ENCODE measurements at regions not wholly inside any gene's neighbourhood (a gene's known extent, or its start where the extent isn't known, plus 50 kb on each side); places are given as distances from the start of the nearest gene placed in this dataset.

GRCh38 chr2:3130889-3131635 lies 246.6 kb downstream of the EIPR1 start:
- H3K79me2 ChIP-seq (ENCODE audit: insufficient read depth): no peaks in the 10 kb centered on the region
- ChIA-PET CTCF (interaction anchor here (0.7 to 2.1 kb wide), 3 partner anchors 14 to 295 kb away, joined by 3 to 7 read pairs (median 3); no protein-coding TSS in a partner anchor), POLR2A (interaction anchor here (0.8 to 1.6 kb wide), 3 partner anchors 30 to 798 kb away, joined by 3 to 4 read pairs (median 4); no protein-coding TSS in a partner anchor)
- TF ChIP-seq FOXM1 (IDR thresholded peaks at IDR 0.05; ENCODE audit: low read depth) (no peak), TAF1 (IDR thresholded peaks at IDR 0.05; ENCODE audit: borderline replicate concordance, low read depth, low read length) (no peak), MEF2A (IDR thresholded peaks at IDR 0.05; ENCODE audit: borderline replicate concordance, low read depth) (no peak), TCF12 (IDR thresholded peaks at IDR 0.05) (no peak), FOXJ3 (CRISPR knock-in tag; IDR thresholded peaks at IDR 0.05) (no peak), JUND (IDR thresholded peaks at IDR 0.05) (no peak), RFX5 (IDR thresholded peaks at IDR 0.05; ENCODE audit: low read length) (no peak), MAX (IDR thresholded peaks at IDR 0.05; ENCODE audit: low read depth) (no peak)
- H2AFZ ChIP-seq (ENCODE audit: low read depth): no peak overlapping the region
- H3K9ac ChIP-seq: no peak overlapping the region
- H3K9me2 ChIP-seq: no peaks in the 10 kb centered on the region
- no peak for DNase-seq
- H3K9me3 ChIP-seq: no peaks in the 10 kb centered on the region
- peaks cover 0 to 62% of the 10 kb centered on the region in 2 experiments; a peak in 3 of 4 replicates for H3K4me1 ChIP-seq (ENCODE audit: control insufficient read depth in 1 of 2, insufficient read depth in 2 of 2, low read depth in 1 of 2, low read length in 1 of 2)
- no peak overlapping the region for H3K4me3 ChIP-seq (ENCODE audit: low read depth in 2 of 2, low read length in 1 of 2)
- no peaks in the 10 kb centered on the region for H3F3A ChIP-seq (replicated peaks; ENCODE audit: insufficient read depth)
- no peaks in the 10 kb centered on the region for H3K27me3 ChIP-seq (ENCODE audit: insufficient read depth)
- H3K27ac ChIP-seq (ENCODE audit: low read depth in 2 of 2, low read length in 1 of 2): peak overlapping the region in 1 of 2 experiments; percentile 100; a peak in 2 of 4 replicates
- no peaks in the 10 kb centered on the region for H3K36me3 ChIP-seq (replicated peaks in 1 of 2; ENCODE audit: control insufficient read depth in 1 of 2, insufficient read depth in 2 of 2, low read length in 1 of 2)
- 61% methylated on average over 19 of the region's 19 CpGs for WGBS (ENCODE audit: low lambda C conversion rate)
- no peak overlapping the region for H3K4me2 ChIP-seq
- H4K20me1 ChIP-seq (ENCODE audit: insufficient read depth): no peaks in the 10 kb centered on the region

DNA sequence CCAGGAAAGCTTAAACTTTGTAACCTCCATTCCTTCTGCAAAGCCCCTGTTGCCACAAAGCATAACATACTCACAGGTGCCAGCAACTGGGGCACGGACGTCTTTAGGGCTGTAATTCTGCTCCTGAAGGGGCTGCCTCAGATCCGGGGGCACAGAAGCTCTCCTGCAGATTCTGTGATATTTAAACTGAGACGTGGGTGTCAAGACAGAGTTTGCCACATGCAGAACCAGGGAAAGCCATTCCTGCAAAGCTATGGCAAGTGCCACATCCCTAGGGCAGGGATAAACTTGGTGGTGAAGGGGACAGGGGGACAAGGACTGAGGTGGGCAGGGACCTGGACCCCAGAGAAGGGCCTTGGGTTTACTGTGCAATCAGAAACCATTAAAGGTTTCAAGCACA lies 247.2 kb downstream of the EIPR1 start:
- WGBS (ENCODE audit: low lambda C conversion rate): 42% methylated on average over 4 of the region's 4 CpGs
- no peaks in the 10 kb centered on the region for H4K20me1 ChIP-seq (ENCODE audit: insufficient read depth)
- no peaks in the 10 kb centered on the region for H3K9me3 ChIP-seq
- peaks cover 0 to 68% of the 10 kb centered on the region in 2 experiments; a peak in 3 of 4 replicates for H3K4me1 ChIP-seq (ENCODE audit: control insufficient read depth in 1 of 2, insufficient read depth in 2 of 2, low read depth in 1 of 2, low read length in 1 of 2)
- no peak overlapping the region for H3K4me2 ChIP-seq
- no peaks in the 10 kb centered on the region for H3K9me2 ChIP-seq
- no peak overlapping the region for H3K9ac ChIP-seq
- POLR2A ChIA-PET: interaction anchor here (0.5 to 1.6 kb wide), 3 partner anchors 284 to 901 kb away, joined by 3 to 4 read pairs (median 4); no protein-coding TSS in a partner anchor
- no peaks in the 10 kb centered on the region for H3K27me3 ChIP-seq (ENCODE audit: insufficient read depth)
- no peaks in the 10 kb centered on the region for H3K36me3 ChIP-seq (replicated peaks in 1 of 2; ENCODE audit: control insufficient read depth in 1 of 2, insufficient read depth in 2 of 2, low read length in 1 of 2)
- no peak overlapping the region for H2AFZ ChIP-seq (ENCODE audit: low read depth)
- H3F3A ChIP-seq (replicated peaks; ENCODE audit: insufficient read depth): no peaks in the 10 kb centered on the region
- no peak overlapping the region for H3K4me3 ChIP-seq (ENCODE audit: low read depth in 2 of 2, low read length in 1 of 2)
- no peak for DNase-seq
- CTCF ChIA-PET: interaction anchor here (1.4 to 2.1 kb wide), 2 partner anchors 173 to 295 kb away, joined by 3 to 7 read pairs; no protein-coding TSS in a partner anchor
- peak overlapping the region in 1 of 2 experiments; percentile 100; a peak in 2 of 4 replicates for H3K27ac ChIP-seq (ENCODE audit: low read depth in 2 of 2, low read length in 1 of 2)
- no peaks in the 10 kb centered on the region for H3K79me2 ChIP-seq (ENCODE audit: insufficient read depth)
- no peak for TF ChIP-seq RCOR1 (IDR thresholded peaks at IDR 0.05; ENCODE audit: low read length)
- no peak for TF ChIP-seq REST (IDR thresholded peaks at IDR 0.05; ENCODE audit: low read depth, low read length)
- TF ChIP-seq NFIC (IDR thresholded peaks at IDR 0.05; ENCODE audit: borderline replicate concordance): no peak
- no peak for TF ChIP-seq TCF12 (IDR thresholded peaks at IDR 0.05)
- TF ChIP-seq, protein P1, sequence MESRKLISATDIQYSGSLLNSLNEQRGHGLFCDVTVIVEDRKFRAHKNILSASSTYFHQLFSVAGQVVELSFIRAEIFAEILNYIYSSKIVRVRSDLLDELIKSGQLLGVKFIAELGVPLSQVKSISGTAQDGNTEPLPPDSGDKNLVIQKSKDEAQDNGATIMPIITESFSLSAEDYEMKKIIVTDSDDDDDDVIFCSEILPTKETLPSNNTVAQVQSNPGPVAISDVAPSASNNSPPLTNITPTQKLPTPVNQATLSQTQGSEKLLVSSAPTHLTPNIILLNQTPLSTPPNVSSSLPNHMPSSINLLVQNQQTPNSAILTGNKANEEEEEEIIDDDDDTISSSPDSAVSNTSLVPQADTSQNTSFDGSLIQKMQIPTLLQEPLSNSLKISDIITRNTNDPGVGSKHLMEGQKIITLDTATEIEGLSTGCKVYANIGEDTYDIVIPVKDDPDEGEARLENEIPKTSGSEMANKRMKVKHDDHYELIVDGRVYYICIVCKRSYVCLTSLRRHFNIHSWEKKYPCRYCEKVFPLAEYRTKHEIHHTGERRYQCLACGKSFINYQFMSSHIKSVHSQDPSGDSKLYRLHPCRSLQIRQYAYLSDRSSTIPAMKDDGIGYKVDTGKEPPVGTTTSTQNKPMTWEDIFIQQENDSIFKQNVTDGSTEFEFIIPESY (IDR thresholded peaks at IDR 0.05; ENCODE audit: borderline replicate concordance, low read depth): no peak
- no peak for TF ChIP-seq EZH2phosphoT487 (IDR thresholded peaks at IDR 0.05; ENCODE audit: borderline replicate concordance, low read depth)
- no peak for TF ChIP-seq NRF1 (IDR thresholded peaks at IDR 0.05; ENCODE audit: low read depth, low read length)
- TF ChIP-seq, protein P2, sequence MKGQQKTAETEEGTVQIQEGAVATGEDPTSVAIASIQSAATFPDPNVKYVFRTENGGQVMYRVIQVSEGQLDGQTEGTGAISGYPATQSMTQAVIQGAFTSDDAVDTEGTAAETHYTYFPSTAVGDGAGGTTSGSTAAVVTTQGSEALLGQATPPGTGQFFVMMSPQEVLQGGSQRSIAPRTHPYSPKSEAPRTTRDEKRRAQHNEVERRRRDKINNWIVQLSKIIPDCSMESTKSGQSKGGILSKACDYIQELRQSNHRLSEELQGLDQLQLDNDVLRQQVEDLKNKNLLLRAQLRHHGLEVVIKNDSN (IDR thresholded peaks at IDR 0.05; ENCODE audit: borderline replicate concordance, low read depth): no peak
- TF ChIP-seq ELF1 (IDR thresholded peaks at IDR 0.05): no peak
- TF ChIP-seq SIN3A (IDR thresholded peaks at IDR 0.05; ENCODE audit: borderline replicate concordance, low read depth, low read length): no peak
- no peak for TF ChIP-seq JUND (IDR thresholded peaks at IDR 0.05)
- no peak for TF ChIP-seq USF2 (IDR thresholded peaks at IDR 0.05; ENCODE audit: borderline replicate concordance, low read depth, low read length)
- no peak for TF ChIP-seq RFX5 (IDR thresholded peaks at IDR 0.05; ENCODE audit: low read length)
- TF ChIP-seq POLR2AphosphoS5 (IDR thresholded peaks at IDR 0.05; ENCODE audit: low read depth, low read length): no peak
- no peak for TF ChIP-seq TAF1 (IDR thresholded peaks at IDR 0.05; ENCODE audit: borderline replicate concordance, low read depth, low read length)
